HCT116 (cell line): ENCODE measurements at regions not wholly inside any gene's neighbourhood (a gene's known extent, or its start where the extent isn't known, plus 50 kb on each side); places are given as distances from the start of the nearest gene placed in this dataset.

Experiments used
- ATAC-seq: fragments of 200-7000 bp; cut with Tn5 transposase; 2 replicates; pipeline ENCODE4 v1.9.1; 2020; ENCODE audit warnings: mild to moderate bottlenecking, moderate library complexity
- BruUV-seq: library from RNA; stranded (reverse); fragments of 400-500 nt; replicated peaks from 2 replicates; lab custom pipeline; 2021; lab: Mats Ljungman, UMichigan
- CTCF ChIA-PET: fragments of 300-600 bp; sonication (Branson Sonifier 250); formaldehyde crosslinking; loops from one replicate; lab custom pipeline; 2021; ENCODE audit warnings: antibody characterized with exemption; lab: Charles Lee
- POLR2A ChIA-PET: fragments of 300-600, 350-600 bp; sonication (Branson Sonifier 250); formaldehyde crosslinking; loops from one replicate; lab custom pipeline; 2021; ENCODE audit warnings: antibody characterized with exemption; lab: Charles Lee
- RAD21 ChIA-PET, 2 experiments: fragments of 300-600 bp; sonication (Branson Sonifier 250); formaldehyde crosslinking; loops; one replicate each; lab custom pipeline; 2023; ENCODE audit warnings: low total read pairs in 2 of 2; ENCODE audit not compliant: uncharacterized antibody in 2 of 2, unreplicated experiment in 2 of 2, low non-redundant PET in 1 of 2; lab: Charles Lee
- DNase-seq: peaks from one replicate; pipeline ENCODE4 v3.0.0-alpha.2; 2010; ENCODE audit warnings: low read depth, low spot score
- H2AFZ ChIP-seq: fragments of 200-600 bp; shearing (Covaris generic), sonication (generic); 2 replicates; pipeline ENCODE4 v1.6.1; 2017; ENCODE audit warnings: low read depth, mixed run types, mixed read lengths, antibody characterized with exemption, low read length; ENCODE audit not compliant: poor library complexity, severe bottlenecking
- H3K27ac ChIP-seq: 2 replicates; pipeline ENCODE4 v1.5.1; 2012; ENCODE audit warnings: low read depth, low read length
- H3K27me3 ChIP-seq: fragments of 200-600 bp; sonication (generic); 2 replicates; pipeline ENCODE4 v1.6.1; 2016; ENCODE audit warnings: mixed run types, low read length, mixed read lengths; ENCODE audit not compliant: insufficient read depth
- H3K36me3 ChIP-seq, 2 experiments: fragments of 200-500 bp in 1 of 2; fragments of 200-600 bp in 1 of 2; sonication (Bioruptor generic) in 1 of 2; sonication (generic) in 1 of 2; 2 replicates each; pipeline versions ENCODE4 v1.5.1 to v1.6.1; 2014 to 2016; ENCODE audit warnings: low read length in 2 of 2, inconsistent platforms in 1 of 2, mixed read lengths in 1 of 2, mixed run types in 1 of 2; ENCODE audit not compliant: insufficient read depth in 2 of 2, control insufficient read depth in 1 of 2
- H3K4me1 ChIP-seq, 2 experiments: fragments of 200-600 bp in 1 of 2; sonication (generic) in 1 of 2; 2 replicates each; pipeline versions ENCODE4 v1.5.1 to v1.6.1; 2012 to 2017; ENCODE audit warnings: low read length in 2 of 2, inconsistent platforms in 1 of 2, mild to moderate bottlenecking in 1 of 2, mixed read lengths in 1 of 2, mixed run types in 1 of 2, moderate library complexity in 1 of 2; ENCODE audit not compliant: insufficient read depth in 2 of 2, control insufficient read depth in 1 of 2
- H3K4me2 ChIP-seq: fragments of 200-600 bp; sonication (generic); 2 replicates; pipeline ENCODE4 v1.6.1; 2017; ENCODE audit warnings: mixed run types, low read length, mixed read lengths
- H3K4me3 ChIP-seq, 2 experiments: fragments of 200-600 bp in 1 of 2; sonication (generic) in 1 of 2; replicated peaks in 1 of 2; 2 replicates each; pipeline ENCODE4 v1.5.1; 2011 to 2016; ENCODE audit warnings: low read length in 2 of 2, control low read depth in 1 of 2, low read depth in 1 of 2, mild to moderate bottlenecking in 1 of 2, mixed read lengths in 1 of 2, mixed run types in 1 of 2
- H3K79me2 ChIP-seq: fragments of 200-600 bp; sonication (generic); 2 replicates; pipeline ENCODE4 v1.6.1; 2017; ENCODE audit warnings: mild to moderate bottlenecking, mixed run types, low read length, moderate library complexity, mixed read lengths; ENCODE audit not compliant: insufficient read depth
- H3K9ac ChIP-seq: fragments of 200-600 bp; sonication (generic); 2 replicates; pipeline ENCODE4 v1.6.1; 2016; ENCODE audit warnings: low read length, mixed read lengths
- H3K9me2 ChIP-seq: fragments of 200-600 bp; sonication (generic), shearing (Covaris generic); 2 replicates; pipeline ENCODE4 v1.6.1; 2017; ENCODE audit warnings: mixed run types, mild to moderate bottlenecking, moderate library complexity; ENCODE audit not compliant: insufficient read depth
- H3K9me3 ChIP-seq, 2 experiments: fragments of 200-500 bp in 1 of 2; fragments of 200-600 bp in 1 of 2; sonication (Bioruptor generic) in 1 of 2; sonication (generic) in 1 of 2; 2 replicates each; pipeline ENCODE4 v1.6.1; 2014 to 2017; ENCODE audit warnings: low read length in 2 of 2, mixed read lengths in 2 of 2, inconsistent platforms in 1 of 2, low read depth in 1 of 2, mild to moderate bottlenecking in 1 of 2, mixed run types in 1 of 2, moderate library complexity in 1 of 2; ENCODE audit not compliant: control insufficient read depth in 1 of 2, insufficient read depth in 1 of 2
- H4K20me1 ChIP-seq: fragments of 200-600 bp; sonication (generic), shearing (Covaris generic); 2 replicates; pipeline ENCODE4 v1.6.1; 2017; ENCODE audit warnings: mixed run types, mild to moderate bottlenecking, moderate library complexity; ENCODE audit not compliant: insufficient read depth
- EGR1 ChIP-seq: IDR thresholded peaks from 2 replicates; pipeline ENCODE4 v1.6.1; 2012; ENCODE audit warnings: low read depth
- ELF1 ChIP-seq: IDR thresholded peaks from 2 replicates; pipeline ENCODE4 v1.6.1; 2012; ENCODE audit warnings: low read depth, borderline replicate concordance
- EZH2phosphoT487 ChIP-seq: fragments of 200-600 bp; IDR thresholded peaks from 2 replicates; pipeline ENCODE4 v1.6.1; 2018; ENCODE audit warnings: antibody characterized with exemption, borderline replicate concordance
- FOSL1 ChIP-seq: IDR thresholded peaks from 2 replicates; pipeline ENCODE4 v1.6.1; 2012; ENCODE audit warnings: low read depth
- JUND ChIP-seq: IDR thresholded peaks from 2 replicates; pipeline ENCODE4 v1.6.1; 2012
- SP1 ChIP-seq: IDR thresholded peaks from 2 replicates; pipeline ENCODE4 v1.6.1; 2012; ENCODE audit warnings: low read depth
- TCF7L2 ChIP-seq: IDR thresholded peaks from 2 replicates; pipeline ENCODE4 v1.7.0; 2011; ENCODE audit warnings: borderline replicate concordance, inconsistent platforms; ENCODE audit not compliant: insufficient read depth, insufficient read length; ENCODE audit errors: extremely low read depth
- YY1 ChIP-seq: IDR thresholded peaks from 2 replicates; pipeline ENCODE4 v1.6.1; 2011; ENCODE audit warnings: low read length, low read depth, moderate library complexity, mild to moderate bottlenecking; ENCODE audit not compliant: insufficient replicate concordance; ENCODE audit errors: extremely low read depth
- intact Hi-C: fragments of 100-400 bp; cut with micrococcal nuclease; formaldehyde crosslinking; loops from 2 replicates; pipeline ENCODE4 v1.10.0; 2022
- TF ChIP-seq, protein P1 (sequence below): IDR thresholded peaks from 2 replicates; pipeline ENCODE4 v1.6.1; 2012
- TF ChIP-seq, protein P2 (sequence below): IDR thresholded peaks from 2 replicates; pipeline ENCODE4 v1.6.1; 2012

DNA sequence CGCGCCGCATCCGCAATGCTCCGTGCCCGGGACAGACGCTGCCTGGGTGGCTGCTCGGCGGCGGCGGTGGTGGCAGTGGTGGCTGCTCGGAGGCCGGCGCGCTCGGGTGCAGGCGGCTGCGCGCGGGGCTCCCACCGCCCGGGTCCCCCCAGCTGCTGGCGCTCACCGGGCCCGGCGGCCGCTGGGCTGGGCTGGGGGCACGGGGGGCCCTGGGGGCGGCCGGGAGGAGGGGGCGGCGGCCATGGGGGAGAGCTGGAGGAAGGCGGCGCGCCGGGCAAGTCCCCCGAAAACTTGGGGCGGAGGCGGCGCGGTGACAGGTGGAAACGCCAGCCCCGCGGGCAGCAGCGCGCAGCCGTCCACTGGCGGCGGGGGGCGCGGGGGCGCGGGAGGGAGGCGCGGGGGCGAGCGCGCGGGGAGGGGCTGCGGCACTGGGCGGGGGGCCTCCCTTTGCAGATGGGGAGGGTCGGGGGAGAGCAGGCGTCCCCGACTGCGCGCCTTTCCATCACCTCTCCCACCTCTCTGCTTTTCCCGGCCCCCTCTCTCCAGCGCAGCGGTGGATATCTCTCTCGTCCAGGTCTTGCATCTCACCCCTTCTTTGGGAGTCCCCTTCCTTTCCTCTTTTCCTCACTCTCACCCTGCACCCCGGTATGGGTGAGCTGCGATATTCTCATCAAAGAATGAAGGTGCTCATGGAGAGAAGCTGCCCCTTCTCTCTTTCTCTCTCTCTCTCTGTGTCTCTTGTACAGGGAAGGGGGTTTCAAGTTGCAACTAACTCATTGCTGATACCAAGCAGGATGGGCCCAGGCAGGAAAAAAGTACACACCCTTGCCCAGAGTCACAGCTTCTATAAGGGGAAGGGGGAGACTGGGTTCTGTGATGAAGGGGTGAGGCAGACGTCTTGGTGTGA is 83.7 kb upstream of the DHRSX start:
- H3K9ac ChIP-seq = no peak overlapping the region
- H3K79me2 ChIP-seq = no peaks in the 10 kb centered on the region
- no TSS peak for BruUV-seq
- CTCF ChIA-PET = no interaction called here
- H2AFZ ChIP-seq = no peak overlapping the region
- no peaks in the 10 kb centered on the region for H3K27me3 ChIP-seq
- H3K4me3 ChIP-seq = no peak overlapping the region
- H3K9me2 ChIP-seq = no peaks in the 10 kb centered on the region
- no peaks in the 10 kb centered on the region for H3K36me3 ChIP-seq
- no peak for DNase-seq
- H3K9me3 ChIP-seq = no peaks in the 10 kb centered on the region
- peaks cover 0 to 6% of the 10 kb centered on the region in 2 experiments; a peak in 1 of 4 replicates for H3K4me1 ChIP-seq
- TF ChIP-seq YY1 = no peak
- TF ChIP-seq EGR1 = no peak
- no peak for TF ChIP-seq ELF1
- TF ChIP-seq, protein P1, sequence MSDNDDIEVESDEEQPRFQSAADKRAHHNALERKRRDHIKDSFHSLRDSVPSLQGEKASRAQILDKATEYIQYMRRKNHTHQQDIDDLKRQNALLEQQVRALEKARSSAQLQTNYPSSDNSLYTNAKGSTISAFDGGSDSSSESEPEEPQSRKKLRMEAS = no peak
- TF ChIP-seq, protein P2, sequence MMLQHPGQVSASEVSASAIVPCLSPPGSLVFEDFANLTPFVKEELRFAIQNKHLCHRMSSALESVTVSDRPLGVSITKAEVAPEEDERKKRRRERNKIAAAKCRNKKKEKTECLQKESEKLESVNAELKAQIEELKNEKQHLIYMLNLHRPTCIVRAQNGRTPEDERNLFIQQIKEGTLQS = no peak
- TF ChIP-seq TCF7L2 = no peak
- no peak for TF ChIP-seq JUND
- TF ChIP-seq SP1 = no peak
- no peak for TF ChIP-seq FOSL1
- TF ChIP-seq EZH2phosphoT487 = no peak
- TF ChIP-seq, all 23 proteins: peak for 0
- POLR2A ChIA-PET = no interaction called here
- ATAC-seq = no peak
- no peaks in the 10 kb centered on the region for H4K20me1 ChIP-seq
- intact Hi-C loops = no loop called here
- no peak overlapping the region for H3K27ac ChIP-seq
- RAD21 ChIA-PET = no interaction called here
- no peak overlapping the region for H3K4me2 ChIP-seq
